AG08396 (cell line): ENCODE measurements at regions not wholly inside any gene's neighbourhood (a gene's known extent, or its start where the extent isn't known, plus 50 kb on each side); places are given as distances from the start of the nearest gene placed in this dataset.
"Not testable (repeated sequence)": the region's sequence is repeated elsewhere in the genome, so short reads cannot be mapped to it uniquely, and the experiment has no call there.

Source experiments
- DNase-seq: peaks from one replicate; pipeline ENCODE4 v3.0.0; 2012; ENCODE audit warnings: low spot score, mixed read lengths

- not testable (repeated sequence) for DNase-seq
Observed at GRCh38 chr2:87349006-87349405, 327.4 kb upstream of the PLGLB1 start.

DNA sequence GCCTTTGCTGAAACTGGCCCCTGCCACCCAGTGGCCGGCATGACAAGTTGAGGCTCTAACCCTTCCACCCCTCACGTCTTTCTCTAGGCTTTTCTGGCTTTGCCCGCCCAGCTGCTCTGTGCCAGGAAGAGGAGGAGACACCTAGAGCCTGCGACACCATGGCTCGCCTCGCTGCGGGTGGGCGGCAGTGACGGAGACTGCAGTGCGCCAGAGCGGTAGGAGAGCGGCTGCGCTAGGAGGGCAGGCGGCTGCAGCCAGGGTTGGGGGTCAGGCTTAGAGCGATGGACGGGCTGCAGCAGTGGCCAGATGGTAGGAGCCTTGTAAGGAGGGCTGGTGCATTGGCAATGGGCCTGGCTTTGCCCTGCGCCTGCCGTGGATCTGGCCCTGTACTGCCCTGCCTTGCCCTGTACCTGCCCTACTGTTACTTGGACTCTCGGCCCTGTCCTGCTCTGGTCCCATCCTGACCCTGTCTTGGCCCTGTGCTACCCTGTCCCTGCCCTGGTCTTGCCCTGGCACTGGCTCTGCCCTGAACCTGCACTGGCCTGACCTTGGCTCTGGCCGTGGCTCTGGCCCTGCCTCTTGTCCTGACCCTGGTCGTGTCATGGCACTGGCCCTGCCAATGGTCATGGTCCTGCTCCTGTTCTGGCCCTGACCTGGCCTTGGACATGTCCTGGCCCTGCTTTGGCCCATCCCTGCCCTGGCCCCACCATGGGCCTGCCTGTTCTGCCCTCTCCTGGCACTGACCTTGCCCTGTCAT, 330.7 kb upstream of the PLGLB1 start:
- not testable (repeated sequence) for DNase-seq

GRCh38 chr2:87353408-87353807, 331.8 kb upstream of the PLGLB1 start:
- not testable (repeated sequence) for DNase-seq

DNA sequence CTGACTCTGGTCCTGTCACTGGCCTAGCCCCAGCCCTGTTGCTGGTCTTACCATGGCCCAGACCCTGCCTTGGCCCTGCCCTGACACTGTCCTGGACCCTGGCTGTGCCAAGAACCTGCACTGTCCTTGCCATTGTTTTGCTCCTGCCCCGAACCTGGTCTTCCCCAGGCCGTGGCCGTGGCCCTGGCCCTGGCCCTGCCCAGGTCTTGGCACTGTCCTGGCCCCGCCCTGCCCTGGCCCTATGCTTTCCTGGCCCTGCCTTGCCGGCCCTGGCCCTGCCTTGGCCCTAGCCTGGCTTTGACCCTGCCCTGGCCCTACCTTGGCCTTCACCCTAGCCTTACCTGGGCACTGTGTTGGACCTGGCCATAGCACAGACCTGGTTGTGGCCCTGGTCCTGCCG, 332.5 kb upstream of the PLGLB1 start:
- not testable (repeated sequence) for DNase-seq

GRCh38 chr2:87360250-87360649, 338.6 kb upstream of the PLGLB1 start:
- DNase-seq = not testable (repeated sequence)

DNA sequence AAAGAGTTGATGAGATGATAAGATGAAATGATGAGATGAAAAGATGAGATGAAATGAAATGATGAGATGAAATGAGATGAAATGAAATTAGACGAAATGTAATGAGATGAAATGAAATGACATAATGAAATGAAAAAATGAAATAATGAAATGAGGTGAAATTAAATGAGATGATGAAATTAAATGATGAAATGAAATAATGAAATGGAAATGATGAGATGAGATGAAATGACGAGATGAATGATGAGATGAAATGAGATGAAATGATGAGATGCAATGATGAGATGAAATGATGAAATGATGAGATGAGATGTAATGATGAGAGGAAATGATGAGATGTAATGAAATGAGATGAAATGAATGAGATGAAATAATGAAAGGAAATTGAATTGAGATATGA, 339.3 kb upstream of the PLGLB1 start:
- DNase-seq = not testable (repeated sequence)

DNA sequence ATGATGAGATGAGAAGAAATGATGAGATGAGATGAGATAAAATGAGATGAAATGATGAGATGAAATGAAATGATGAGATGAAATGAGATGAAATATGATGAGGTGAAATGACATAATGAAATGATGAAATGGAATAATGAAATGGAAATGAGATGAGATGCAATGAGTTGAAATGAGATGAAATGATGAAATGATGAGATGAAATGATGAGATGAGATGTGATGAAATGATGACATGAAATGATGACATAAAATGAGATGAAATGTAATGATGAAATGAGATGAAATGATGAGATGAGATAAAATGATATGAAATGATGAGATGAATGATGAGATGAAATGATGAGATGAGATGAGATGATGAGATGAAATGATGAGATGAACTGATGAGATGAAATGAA, 340.2 kb upstream of the PLGLB1 start:
- DNase-seq = not testable (repeated sequence)

DNA sequence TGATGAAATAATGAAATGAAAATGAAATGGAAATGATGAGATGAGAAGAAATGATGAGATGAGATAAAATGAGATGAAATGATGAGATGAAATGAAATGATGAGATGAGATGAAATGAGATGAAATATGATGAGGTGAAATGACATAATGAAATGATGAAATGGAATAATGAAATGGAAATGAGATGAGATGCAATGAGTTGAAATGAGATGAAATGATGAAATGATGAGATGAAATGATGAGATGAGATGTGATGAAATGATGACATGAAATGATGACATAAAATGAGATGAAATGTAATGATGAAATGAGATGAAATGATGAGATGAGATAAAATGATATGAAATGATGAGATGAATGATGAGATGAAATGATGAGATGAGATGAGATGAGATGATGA, 342.7 kb upstream of the PLGLB1 start:
- DNase-seq = not testable (repeated sequence)

DNA sequence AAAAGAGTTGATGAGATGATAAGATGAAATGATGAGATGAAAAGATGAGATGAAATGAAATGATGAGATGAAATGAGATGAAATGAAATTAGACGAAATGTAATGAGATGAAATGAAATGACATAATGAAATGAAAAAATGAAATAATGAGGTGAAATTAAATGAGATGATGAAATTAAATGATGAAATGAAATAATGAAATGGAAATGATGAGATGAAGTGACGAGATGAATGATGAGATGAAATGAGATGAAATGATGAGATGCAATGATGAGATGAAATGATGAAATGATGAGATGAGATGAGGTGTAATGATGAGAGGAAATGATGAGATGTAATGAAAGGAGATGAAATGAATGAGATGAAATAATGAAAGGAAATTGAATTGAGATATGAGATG, 343.4 kb upstream of the PLGLB1 start:
- not testable (repeated sequence) for DNase-seq

- not testable (repeated sequence) for DNase-seq
Observed at GRCh38 chr2:87386063-87386560, 361.8 kb upstream of the PLGLB2 start.

GRCh38 chr2:87395784-87396183, 352.1 kb upstream of the PLGLB2 start:
- not testable (repeated sequence) for DNase-seq

- not testable (repeated sequence) for DNase-seq
Observed at GRCh38 chr2:87396551-87397265, 351.2 kb upstream of the PLGLB2 start.

- DNase-seq = not testable (repeated sequence)
Observed at GRCh38 chr2:87397276-87398065, 350.4 kb upstream of the PLGLB2 start.

DNA sequence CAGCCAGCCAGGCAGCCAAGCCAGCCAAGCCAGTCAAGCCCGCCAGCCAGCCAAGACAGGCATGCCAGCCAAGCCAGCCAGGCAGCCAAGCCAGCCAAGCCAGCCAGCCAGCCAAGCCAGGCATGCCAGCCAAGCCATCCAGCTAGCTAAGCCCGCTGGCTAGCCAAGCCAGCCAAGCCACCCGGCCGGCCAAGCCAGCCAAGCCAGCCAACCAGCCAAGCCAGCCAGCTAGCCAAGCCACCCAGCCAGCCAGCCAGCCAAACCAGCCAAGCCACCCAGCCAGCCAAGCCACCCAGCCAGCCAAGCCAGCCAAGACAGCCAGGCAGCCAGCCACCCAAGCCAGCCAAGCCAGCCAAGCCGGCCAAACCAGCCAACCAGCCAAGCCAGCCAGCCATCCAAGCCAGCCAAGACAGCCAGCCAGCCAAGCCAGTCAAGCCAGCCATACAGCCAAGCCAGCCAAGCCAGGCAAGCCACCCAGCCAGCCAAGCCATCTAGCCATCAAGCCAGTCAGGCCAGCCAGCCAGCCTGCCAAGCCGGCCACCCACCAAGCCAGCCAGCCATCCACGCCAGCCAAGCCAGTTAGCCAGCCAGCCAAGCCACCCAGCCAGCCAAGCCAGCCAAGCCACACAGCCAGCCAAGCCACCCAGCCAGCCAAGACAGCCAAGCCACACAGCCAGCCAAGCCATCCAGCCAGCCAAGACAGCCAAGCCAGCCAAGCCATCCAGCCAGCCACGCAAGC, 349.2 kb upstream of the PLGLB2 start:
- DNase-seq = not testable (repeated sequence)

GRCh38 chr2:87401726-87402345, 346.1 kb upstream of the PLGLB2 start:
- DNase-seq = no peak

DNA sequence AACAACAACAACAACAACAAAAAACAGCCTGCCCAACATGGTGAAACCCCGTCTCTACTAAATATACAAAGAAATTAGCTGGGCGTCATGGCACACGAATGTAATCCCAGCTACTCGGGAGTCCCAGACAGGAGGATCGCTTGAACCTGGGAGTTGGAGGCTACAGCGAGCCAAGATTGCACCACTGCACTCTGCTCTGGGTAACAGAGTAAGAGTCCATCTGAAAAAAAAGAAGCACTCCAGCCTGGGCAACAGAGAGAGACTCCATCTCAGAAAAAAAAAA, 344.1 kb upstream of the PLGLB2 start:
- no peak for DNase-seq

- not testable (repeated sequence) for DNase-seq
Observed at GRCh38 chr2:87404411-87405255, 343.3 kb upstream of the PLGLB2 start.

DNA sequence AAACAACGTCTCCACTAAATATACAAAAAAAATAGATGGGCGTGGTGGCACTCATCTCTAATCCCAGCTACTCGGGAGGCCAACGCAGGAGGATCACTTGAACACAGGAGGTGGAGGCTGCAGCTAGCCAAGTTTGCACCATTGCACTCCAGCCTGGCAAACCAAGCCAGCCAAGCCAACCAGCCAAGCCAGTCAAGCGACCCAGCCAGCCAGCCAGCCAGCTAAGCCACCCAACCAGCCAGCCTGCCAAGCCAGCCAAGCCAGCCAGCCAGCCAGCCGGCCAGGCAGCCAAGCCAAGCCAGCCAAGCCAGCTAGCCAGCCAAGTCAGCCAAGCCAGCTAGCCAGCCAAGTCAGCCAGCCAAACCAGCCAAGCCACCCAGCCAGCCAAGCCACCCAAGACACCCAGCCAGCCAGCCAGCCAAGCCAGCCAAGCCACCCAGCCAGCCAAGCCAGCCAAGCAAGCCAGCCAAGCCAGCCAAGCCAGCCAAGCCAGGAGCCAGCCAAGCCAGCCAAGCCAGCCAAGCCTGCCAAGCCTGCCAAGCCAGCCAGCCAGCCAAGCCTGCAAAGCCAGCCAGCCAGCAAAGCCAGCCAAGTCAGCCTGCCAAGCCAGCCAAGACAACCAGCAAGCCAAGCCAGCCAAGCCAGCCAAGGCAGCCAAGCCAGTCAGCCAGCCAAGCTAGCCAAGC, 342.2 kb upstream of the PLGLB2 start:
- not testable (repeated sequence) for DNase-seq

- DNase-seq = peak; percentile 2
Observed at GRCh38 chr2:87406406-87407175, 341.3 kb upstream of the PLGLB2 start.
